CD4-positive, alpha-beta memory T cell (primary cell): ENCODE measurements at regions not wholly inside any gene's neighbourhood (a gene's known extent, or its start where the extent isn't known, plus 50 kb on each side); places are given as distances from the start of the nearest gene placed in this dataset.
A peak's percentile ranks its signal among the peaks of the same experiment; 100 is the strongest.

Source experiments
- CTCF ChIA-PET: fragments of 350-600 bp; sonication (Branson Sonifier 250); formaldehyde crosslinking; loops from one replicate; lab custom pipeline; 2021; ENCODE audit warnings: inconsistent platforms; ENCODE audit not compliant: partially characterized antibody; lab: Charles Lee
- POLR2A ChIA-PET: fragments of 350-600 bp; sonication (Branson Sonifier 250); formaldehyde crosslinking; loops from one replicate; lab custom pipeline; 2021; ENCODE audit not compliant: partially characterized antibody; lab: Charles Lee
- DNase-seq, 5 donors: peaks; one replicate each; pipeline versions ENCODE4 v3.0.0 to v3.0.0-alpha.2; 2020 to 2022; ENCODE audit warnings: mixed read lengths in 1 of 5
- H3K27ac ChIP-seq: one replicate; pipeline ENCODE4 v1.7.0; 2013; ENCODE audit warnings: low read depth, low read length
- H3K27me3 ChIP-seq: 2 replicates; pipeline ENCODE4 v1.7.0; 2013; ENCODE audit warnings: mild to moderate bottlenecking, low read length, moderate library complexity; ENCODE audit not compliant: insufficient read depth
- H3K36me3 ChIP-seq: 2 replicates; pipeline ENCODE4 v1.7.0; 2013; ENCODE audit warnings: mild to moderate bottlenecking, low read length, moderate library complexity; ENCODE audit not compliant: insufficient read depth
- H3K4me1 ChIP-seq: 2 replicates; pipeline ENCODE4 v1.7.0; 2013; ENCODE audit warnings: mild to moderate bottlenecking, low read length, moderate library complexity; ENCODE audit not compliant: insufficient read depth
- H3K4me3 ChIP-seq, 2 donors: one replicate each; pipeline ENCODE4 v1.7.0; 2013; ENCODE audit warnings: low read length in 2 of 2, mild to moderate bottlenecking in 1 of 2
- H3K9me3 ChIP-seq, 2 donors: one replicate each; pipeline ENCODE4 v1.7.0; 2013; ENCODE audit warnings: low read length in 2 of 2, control low read depth in 1 of 2; ENCODE audit not compliant: control insufficient read depth in 1 of 2
- H3K27ac Mint-ChIP-seq, 7 donors: one replicate each; pipeline ENCODE4 v1.8.0; 2020 to 2021; ENCODE audit warnings: mixed read lengths in 7 of 7, mild to moderate bottlenecking in 6 of 7, inconsistent platforms in 3 of 7, moderate library complexity in 3 of 7
- H3K27me3 Mint-ChIP-seq, 2 donors: one replicate each; pipeline ENCODE4 v1.8.0; 2020 to 2021; ENCODE audit warnings: mixed read lengths in 2 of 2
- H3K36me3 Mint-ChIP-seq, 2 donors: one replicate each; pipeline ENCODE4 v1.8.0; 2020 to 2021; ENCODE audit warnings: mixed read lengths in 2 of 2, inconsistent platforms in 1 of 2, mild to moderate bottlenecking in 1 of 2
- H3K4me1 Mint-ChIP-seq, 4 donors: one replicate each; pipeline ENCODE4 v1.8.0; 2020 to 2021; ENCODE audit warnings: mixed read lengths in 4 of 4, mild to moderate bottlenecking in 1 of 4
- H3K4me3 Mint-ChIP-seq, 8 donors: one replicate each; pipeline ENCODE4 v1.8.0; 2020 to 2021; ENCODE audit warnings: mixed read lengths in 8 of 8, mild to moderate bottlenecking in 7 of 8, moderate library complexity in 6 of 8, inconsistent platforms in 3 of 8
- H3K9me3 Mint-ChIP-seq, 8 donors: one replicate each; pipeline ENCODE4 v1.8.0; 2020 to 2021; ENCODE audit warnings: mixed read lengths in 8 of 8, mild to moderate bottlenecking in 5 of 8, inconsistent platforms in 3 of 8, moderate library complexity in 1 of 8
- intact Hi-C: fragments of 100-400 bp; cut with micrococcal nuclease; formaldehyde crosslinking; loops from one replicate; pipeline ENCODE4 v1.15.1; 2023

DNA sequence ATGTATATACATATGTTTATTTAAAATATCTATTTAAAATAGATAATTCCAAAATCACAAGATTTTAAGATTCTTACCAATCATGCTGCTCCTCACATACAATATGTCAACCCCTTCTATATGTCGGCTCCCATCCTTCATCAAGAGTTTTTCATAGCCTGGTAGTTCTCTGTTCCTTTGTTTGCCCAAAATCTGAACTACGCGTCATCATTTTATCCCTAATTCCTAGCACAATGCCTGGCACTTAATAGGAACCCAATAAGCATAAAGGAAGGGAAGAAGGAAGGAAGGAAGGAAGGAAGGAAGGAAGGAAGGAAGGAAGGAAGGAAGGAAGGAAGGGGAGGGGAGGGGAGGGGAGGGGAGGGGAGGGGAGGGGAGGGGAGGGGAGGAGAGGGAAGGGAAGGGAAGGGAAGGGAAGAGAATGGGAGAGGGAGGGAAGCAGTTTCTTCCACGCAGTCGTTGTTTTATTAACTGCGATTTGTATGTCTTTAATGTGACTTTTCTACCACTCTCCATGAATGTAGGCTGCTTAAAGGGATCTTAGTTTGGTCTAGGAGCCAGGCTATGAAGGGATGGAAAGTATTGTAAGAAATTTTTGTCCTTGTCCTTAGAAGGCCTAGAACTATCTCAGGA is 83.3 kb upstream of the PCGF5 start:
- no peak overlapping the region for H3K4me3 ChIP-seq
- Mint-ChIP-seq H3K4me3 (no peak overlapping the region), H3K27ac (no peak overlapping the region), H3K9me3 (no peaks in the 10 kb centered on the region), H3K4me1 (peaks cover 0 to 2% (median 0%) of the 10 kb centered on the region in 4 donors), H3K36me3 (no peaks in the 10 kb centered on the region), H3K27me3 (peaks cover 5 to 10% of the 10 kb centered on the region in 2 donors)
- no peaks in the 10 kb centered on the region for H3K36me3 ChIP-seq
- intact Hi-C loops: no loop called here
- H3K27ac ChIP-seq: no peak overlapping the region
- no peak for DNase-seq
- no peaks in the 10 kb centered on the region for H3K4me1 ChIP-seq
- H3K9me3 ChIP-seq: no peaks in the 10 kb centered on the region
- H3K27me3 ChIP-seq: no peaks in the 10 kb centered on the region
- POLR2A ChIA-PET: no interaction called here
- CTCF ChIA-PET: interaction anchor here (0.9 kb wide), 1 partner anchor 113 kb away, joined by 4 read pairs; no protein-coding TSS in a partner anchor

GRCh38 chr10:91137822-91138221 is 82.6 kb upstream of the PCGF5 start:
- Histone ChIP-seq H3K27me3 (no peaks in the 10 kb centered on the region), H3K36me3 (no peaks in the 10 kb centered on the region), H3K4me3 (no peak overlapping the region), H3K4me1 (no peaks in the 10 kb centered on the region), H3K27ac (no peak overlapping the region), H3K9me3 (no peaks in the 10 kb centered on the region)
- Mint-ChIP-seq H3K4me3 (no peak overlapping the region), H3K9me3 (no peaks in the 10 kb centered on the region), H3K27me3 (peaks cover 5 to 10% of the 10 kb centered on the region in 2 donors), H3K27ac (no peak overlapping the region), H3K4me1 (peaks cover 0 to 2% (median 0%) of the 10 kb centered on the region in 4 donors), H3K36me3 (no peaks in the 10 kb centered on the region)
- no peak for DNase-seq
- CTCF ChIA-PET: interaction anchor here (0.9 kb wide), 1 partner anchor 113 kb away, joined by 4 read pairs; no protein-coding TSS in a partner anchor
- POLR2A ChIA-PET: no interaction called here
- intact Hi-C loops: no loop called here

GRCh38 chr10:91140995-91141549 is 79.4 kb upstream of the PCGF5 start:
- no peak overlapping the region for H3K4me3 Mint-ChIP-seq
- DNase-seq: no peak
- H3K27me3 Mint-ChIP-seq: peaks cover 4 to 16% of the 10 kb centered on the region in 2 donors
- no peak overlapping the region for H3K27ac Mint-ChIP-seq
- Histone ChIP-seq H3K27ac (no peak overlapping the region), H3K27me3 (no peaks in the 10 kb centered on the region), H3K4me1 (no peaks in the 10 kb centered on the region), H3K4me3 (no peak overlapping the region), H3K36me3 (no peaks in the 10 kb centered on the region), H3K9me3 (no peaks in the 10 kb centered on the region)
- peaks cover 0 to 3% (median 0%) of the 10 kb centered on the region in 8 donors for H3K9me3 Mint-ChIP-seq
- CTCF ChIA-PET: no interaction called here
- no peaks in the 10 kb centered on the region for H3K36me3 Mint-ChIP-seq
- intact Hi-C loops: no loop called here
- peaks cover 0 to 2% (median 0%) of the 10 kb centered on the region in 4 donors for H3K4me1 Mint-ChIP-seq
- POLR2A ChIA-PET: no interaction called here

DNA sequence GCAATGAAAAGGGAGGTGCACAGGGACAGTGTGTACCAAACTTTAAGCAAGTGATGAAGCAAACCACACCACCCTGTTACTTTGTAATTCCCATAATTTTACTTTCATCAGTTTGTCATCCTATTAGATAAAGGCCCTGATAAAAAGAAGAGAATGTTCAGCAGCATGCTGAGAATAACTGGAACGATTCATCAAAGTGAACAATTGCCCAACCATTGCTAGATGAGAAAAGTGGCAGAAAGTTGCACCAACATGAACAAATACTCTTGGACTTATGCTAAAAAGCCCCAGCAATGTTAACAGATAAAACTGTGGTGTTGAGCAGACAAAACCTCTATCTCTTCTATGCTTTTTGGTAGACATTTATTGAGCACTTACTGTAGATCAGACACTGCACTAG is 75.5 kb upstream of the PCGF5 start:
- DNase-seq: no peak
- no peak overlapping the region for H3K27ac ChIP-seq
- no peak overlapping the region for H3K27ac Mint-ChIP-seq
- no peaks in the 10 kb centered on the region for H3K9me3 ChIP-seq
- H3K4me3 Mint-ChIP-seq: no peak overlapping the region
- no peaks in the 10 kb centered on the region for H3K4me1 ChIP-seq
- H3K27me3 ChIP-seq: no peaks in the 10 kb centered on the region
- H3K4me1 Mint-ChIP-seq: peaks cover 0 to 2% (median 0%) of the 10 kb centered on the region in 4 donors
- no peak overlapping the region for H3K4me3 ChIP-seq
- peaks cover 7 to 12% of the 10 kb centered on the region in 2 donors for H3K27me3 Mint-ChIP-seq
- H3K36me3 ChIP-seq: no peaks in the 10 kb centered on the region
- no peaks in the 10 kb centered on the region for H3K36me3 Mint-ChIP-seq
- ChIA-PET CTCF (no interaction called here), POLR2A (interaction anchor here (1.3 kb wide), 1 partner anchor 17 kb away, joined by 3 read pairs; no protein-coding TSS in a partner anchor)
- intact Hi-C loops: no loop called here
- peaks cover 0 to 3% (median 0%) of the 10 kb centered on the region in 8 donors for H3K9me3 Mint-ChIP-seq

GRCh38 chr10:91146146-91146545 is 74.3 kb upstream of the PCGF5 start:
- H3K27ac Mint-ChIP-seq: no peak overlapping the region
- POLR2A ChIA-PET: no interaction called here

DNA sequence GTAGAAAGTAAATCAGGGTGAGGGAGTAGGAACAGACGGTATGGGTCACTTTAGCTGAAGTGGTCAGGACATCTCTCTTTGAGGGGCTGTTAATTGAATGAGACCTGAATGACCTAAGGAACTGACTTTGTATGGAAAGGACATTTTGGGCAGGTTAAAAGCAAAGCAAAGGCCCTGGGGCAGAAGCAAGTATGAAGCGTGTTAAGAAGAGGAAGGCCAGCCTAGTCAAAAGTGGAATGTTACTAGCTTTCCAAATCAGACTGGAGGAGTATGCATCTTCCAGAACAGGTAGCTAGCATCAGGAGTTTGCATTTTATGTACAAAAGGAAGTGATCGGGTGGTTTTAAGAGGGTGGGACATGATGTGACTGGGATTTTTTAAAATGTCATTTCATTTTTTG is 70.9 kb upstream of the PCGF5 start:
- no peaks in the 10 kb centered on the region for H3K4me1 ChIP-seq
- ChIA-PET CTCF (no interaction called here), POLR2A (interaction anchor here (0.7 to 1.6 kb wide), 2 partner anchors 13 to 66 kb away, joined by 3 to 4 read pairs; no protein-coding TSS in a partner anchor)
- no peaks in the 10 kb centered on the region for H3K36me3 ChIP-seq
- no peak overlapping the region for H3K27ac Mint-ChIP-seq
- H3K27me3 Mint-ChIP-seq: peaks cover 4 to 7% of the 10 kb centered on the region in 2 donors
- no peaks in the 10 kb centered on the region for H3K27me3 ChIP-seq
- H3K4me3 ChIP-seq: no peak overlapping the region
- no peak overlapping the region for H3K27ac ChIP-seq
- no peaks in the 10 kb centered on the region for H3K9me3 ChIP-seq
- no peaks in the 10 kb centered on the region for H3K4me1 Mint-ChIP-seq
- no peaks in the 10 kb centered on the region for H3K36me3 Mint-ChIP-seq
- no peak for DNase-seq
- peak overlapping the region in 1 of 8 donors; percentile 36 for H3K4me3 Mint-ChIP-seq
- intact Hi-C loops: no loop called here
- no peaks in the 10 kb centered on the region for H3K9me3 Mint-ChIP-seq

More at GRCh38 chr10:91146146-91146545, 74.3 kb upstream of the PCGF5 start:
- Mint-ChIP-seq H3K4me1 (no peaks in the 10 kb centered on the region), H3K4me3 (no peak overlapping the region), H3K36me3 (no peaks in the 10 kb centered on the region), H3K9me3 (peaks cover 0 to 3% (median 0%) of the 10 kb centered on the region in 8 donors), H3K27me3 (peaks cover 7 to 12% of the 10 kb centered on the region in 2 donors)
- Histone ChIP-seq H3K36me3 (no peaks in the 10 kb centered on the region), H3K27me3 (no peaks in the 10 kb centered on the region), H3K4me3 (no peak overlapping the region), H3K9me3 (no peaks in the 10 kb centered on the region), H3K27ac (no peak overlapping the region), H3K4me1 (no peaks in the 10 kb centered on the region)
- CTCF ChIA-PET: no interaction called here
- DNase-seq: no peak
- intact Hi-C loops: no loop called here

GRCh38 chr10:91150631-91151030 is 69.8 kb upstream of the PCGF5 start:
- Histone ChIP-seq H3K27ac (no peak overlapping the region), H3K4me3 (no peak overlapping the region), H3K4me1 (no peaks in the 10 kb centered on the region), H3K27me3 (no peaks in the 10 kb centered on the region), H3K36me3 (no peaks in the 10 kb centered on the region), H3K9me3 (no peaks in the 10 kb centered on the region)
- H3K4me3 Mint-ChIP-seq: no peak overlapping the region
- H3K4me1 Mint-ChIP-seq: no peaks in the 10 kb centered on the region
- ChIA-PET POLR2A (interaction anchor here (1.9 kb wide), 1 partner anchor 13 kb away, joined by 10 read pairs; no protein-coding TSS in a partner anchor), CTCF (interaction anchor here (0.7 kb wide), 1 partner anchor 12 kb away, joined by 3 read pairs; no protein-coding TSS in a partner anchor)
- H3K9me3 Mint-ChIP-seq: no peaks in the 10 kb centered on the region
- no peak for DNase-seq
- H3K27ac Mint-ChIP-seq: no peak overlapping the region
- H3K27me3 Mint-ChIP-seq: peaks cover 1 to 5% of the 10 kb centered on the region in 2 donors
- H3K36me3 Mint-ChIP-seq: no peaks in the 10 kb centered on the region
- intact Hi-C loops: no loop called here
